HL-60 (cell line): ENCODE measurements at regions not wholly inside any gene's neighbourhood (a gene's known extent, or its start where the extent isn't known, plus 50 kb on each side); places are given as distances from the start of the nearest gene placed in this dataset.
"Not testable (repeated sequence)": the region's sequence is repeated elsewhere in the genome, so short reads cannot be mapped to it uniquely, and the experiment has no call there.

Source experiments
- DNase-seq, 2 experiments: peaks; one replicate each; pipeline ENCODE4 v3.0.0-alpha.2; 2010 to 2020; ENCODE audit warnings: low read depth in 1 of 2, low spot score in 1 of 2
- H3K27ac ChIP-seq: fragments of 250-450 bp; sonication (Bioruptor Pico); replicated peaks from 2 replicates; pipeline ENCODE4 v1.5.1; 2020; ENCODE audit warnings: mild to moderate bottlenecking, moderate library complexity
- H3K27me3 ChIP-seq: fragments of 250-450 bp; sonication (Bioruptor Pico); 2 replicates; pipeline ENCODE4 v1.5.1; 2021; ENCODE audit warnings: mild to moderate bottlenecking, moderate library complexity; ENCODE audit not compliant: insufficient read depth, poor library complexity, severe bottlenecking
- H3K4me3 ChIP-seq: replicated peaks from 2 replicates; pipeline ENCODE4 v1.5.1; 2011; ENCODE audit warnings: mild to moderate bottlenecking, control low read depth, low read length; ENCODE audit not compliant: insufficient read depth
- GABPA ChIP-seq: IDR thresholded peaks from 2 replicates; pipeline ENCODE4 v1.6.1; 2012; ENCODE audit warnings: low read depth
- POLR2AphosphoS5 ChIP-seq: IDR thresholded peaks from 2 replicates; pipeline ENCODE4 v1.6.1; 2012; ENCODE audit warnings: low read depth
- SPI1 ChIP-seq: IDR thresholded peaks from 2 replicates; pipeline ENCODE4 v1.6.1; 2012; ENCODE audit warnings: low read depth, mild to moderate bottlenecking, borderline replicate concordance
- TF ChIP-seq, protein P1 (sequence below): IDR thresholded peaks from 2 replicates; pipeline ENCODE4 v1.6.1; 2012; ENCODE audit warnings: low read depth; ENCODE audit not compliant: insufficient replicate concordance
- TF ChIP-seq, protein P2 (sequence below): IDR thresholded peaks from one replicate; pipeline ENCODE4 v1.5.1; 2011; ENCODE audit warnings: low read length, control low read depth, inconsistent platforms; ENCODE audit not compliant: insufficient read depth

DNA sequence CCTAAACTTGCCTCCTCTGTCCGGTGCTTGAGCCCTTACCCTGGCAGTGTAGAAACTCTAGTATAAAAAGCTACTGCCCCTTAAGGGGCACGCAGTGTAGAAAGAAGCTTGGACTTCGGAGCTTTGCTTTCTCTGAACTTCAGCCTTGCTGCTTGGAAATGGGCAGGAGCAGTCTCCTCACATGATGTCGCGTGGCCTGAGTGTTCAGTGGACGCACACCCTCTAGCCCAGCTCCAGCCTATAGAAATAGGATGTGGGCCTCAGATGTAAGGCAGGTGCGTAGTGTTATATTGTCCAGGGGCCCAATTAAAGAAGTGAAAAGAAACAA, 98.2 kb upstream of the PCBD1 start:
- Histone ChIP-seq H3K27ac (no peak overlapping the region), H3K4me3 (no peak overlapping the region), H3K27me3 (no peaks in the 10 kb centered on the region)
- TF ChIP-seq POLR2AphosphoS5 (no peak), SPI1 (no peak), GABPA (no peak)
- TF ChIP-seq, protein P1, sequence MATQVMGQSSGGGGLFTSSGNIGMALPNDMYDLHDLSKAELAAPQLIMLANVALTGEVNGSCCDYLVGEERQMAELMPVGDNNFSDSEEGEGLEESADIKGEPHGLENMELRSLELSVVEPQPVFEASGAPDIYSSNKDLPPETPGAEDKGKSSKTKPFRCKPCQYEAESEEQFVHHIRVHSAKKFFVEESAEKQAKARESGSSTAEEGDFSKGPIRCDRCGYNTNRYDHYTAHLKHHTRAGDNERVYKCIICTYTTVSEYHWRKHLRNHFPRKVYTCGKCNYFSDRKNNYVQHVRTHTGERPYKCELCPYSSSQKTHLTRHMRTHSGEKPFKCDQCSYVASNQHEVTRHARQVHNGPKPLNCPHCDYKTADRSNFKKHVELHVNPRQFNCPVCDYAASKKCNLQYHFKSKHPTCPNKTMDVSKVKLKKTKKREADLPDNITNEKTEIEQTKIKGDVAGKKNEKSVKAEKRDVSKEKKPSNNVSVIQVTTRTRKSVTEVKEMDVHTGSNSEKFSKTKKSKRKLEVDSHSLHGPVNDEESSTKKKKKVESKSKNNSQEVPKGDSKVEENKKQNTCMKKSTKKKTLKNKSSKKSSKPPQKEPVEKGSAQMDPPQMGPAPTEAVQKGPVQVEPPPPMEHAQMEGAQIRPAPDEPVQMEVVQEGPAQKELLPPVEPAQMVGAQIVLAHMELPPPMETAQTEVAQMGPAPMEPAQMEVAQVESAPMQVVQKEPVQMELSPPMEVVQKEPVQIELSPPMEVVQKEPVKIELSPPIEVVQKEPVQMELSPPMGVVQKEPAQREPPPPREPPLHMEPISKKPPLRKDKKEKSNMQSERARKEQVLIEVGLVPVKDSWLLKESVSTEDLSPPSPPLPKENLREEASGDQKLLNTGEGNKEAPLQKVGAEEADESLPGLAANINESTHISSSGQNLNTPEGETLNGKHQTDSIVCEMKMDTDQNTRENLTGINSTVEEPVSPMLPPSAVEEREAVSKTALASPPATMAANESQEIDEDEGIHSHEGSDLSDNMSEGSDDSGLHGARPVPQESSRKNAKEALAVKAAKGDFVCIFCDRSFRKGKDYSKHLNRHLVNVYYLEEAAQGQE, result no peak
- TF ChIP-seq, protein P2, sequence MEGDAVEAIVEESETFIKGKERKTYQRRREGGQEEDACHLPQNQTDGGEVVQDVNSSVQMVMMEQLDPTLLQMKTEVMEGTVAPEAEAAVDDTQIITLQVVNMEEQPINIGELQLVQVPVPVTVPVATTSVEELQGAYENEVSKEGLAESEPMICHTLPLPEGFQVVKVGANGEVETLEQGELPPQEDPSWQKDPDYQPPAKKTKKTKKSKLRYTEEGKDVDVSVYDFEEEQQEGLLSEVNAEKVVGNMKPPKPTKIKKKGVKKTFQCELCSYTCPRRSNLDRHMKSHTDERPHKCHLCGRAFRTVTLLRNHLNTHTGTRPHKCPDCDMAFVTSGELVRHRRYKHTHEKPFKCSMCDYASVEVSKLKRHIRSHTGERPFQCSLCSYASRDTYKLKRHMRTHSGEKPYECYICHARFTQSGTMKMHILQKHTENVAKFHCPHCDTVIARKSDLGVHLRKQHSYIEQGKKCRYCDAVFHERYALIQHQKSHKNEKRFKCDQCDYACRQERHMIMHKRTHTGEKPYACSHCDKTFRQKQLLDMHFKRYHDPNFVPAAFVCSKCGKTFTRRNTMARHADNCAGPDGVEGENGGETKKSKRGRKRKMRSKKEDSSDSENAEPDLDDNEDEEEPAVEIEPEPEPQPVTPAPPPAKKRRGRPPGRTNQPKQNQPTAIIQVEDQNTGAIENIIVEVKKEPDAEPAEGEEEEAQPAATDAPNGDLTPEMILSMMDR, result no peak
- no peak for DNase-seq

DNA sequence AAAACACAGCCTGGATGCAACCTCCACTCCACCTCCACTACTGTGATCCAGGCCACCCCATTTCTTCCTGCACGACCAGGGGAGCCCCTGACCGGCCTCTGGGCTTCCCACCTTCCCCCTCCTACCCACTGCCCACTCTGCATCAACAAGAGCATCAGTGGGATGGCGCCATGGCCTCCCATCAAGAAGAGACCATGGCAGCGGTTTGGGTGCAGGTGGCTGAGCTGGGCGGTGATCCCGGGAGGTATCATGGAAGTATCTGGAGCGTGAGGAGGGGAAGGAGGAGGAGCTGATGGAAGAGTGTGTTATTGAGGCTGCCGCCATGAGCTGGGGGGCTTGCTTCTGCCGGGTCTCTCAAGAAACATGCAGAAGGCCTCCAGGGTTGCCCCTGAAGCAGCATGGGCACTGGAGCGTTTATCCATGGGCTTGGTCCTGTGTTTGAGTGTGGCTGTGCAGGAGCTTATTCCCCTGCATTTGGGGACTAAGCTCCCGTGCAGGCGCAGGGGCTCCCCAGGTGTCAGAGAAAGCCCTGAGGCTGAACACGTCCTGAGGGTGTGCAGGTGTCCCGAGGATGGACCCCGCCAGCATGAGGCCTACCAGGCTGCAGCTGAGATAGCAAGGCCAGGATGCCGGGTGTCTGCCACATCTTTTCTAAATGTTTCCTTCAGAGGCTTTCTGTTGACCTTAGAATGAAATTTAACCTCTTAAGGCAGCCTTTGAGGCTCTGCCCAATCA, 99.2 kb upstream of the PCBD1 start:
- no peak for DNase-seq
- Histone ChIP-seq H3K4me3 (no peak overlapping the region), H3K27me3 (no peaks in the 10 kb centered on the region), H3K27ac (no peak overlapping the region)
- no peak for TF ChIP-seq SPI1
- TF ChIP-seq, protein P2, result no peak
- no peak for TF ChIP-seq POLR2AphosphoS5
- TF ChIP-seq GABPA, result no peak
- TF ChIP-seq, protein P1, result no peak

DNA sequence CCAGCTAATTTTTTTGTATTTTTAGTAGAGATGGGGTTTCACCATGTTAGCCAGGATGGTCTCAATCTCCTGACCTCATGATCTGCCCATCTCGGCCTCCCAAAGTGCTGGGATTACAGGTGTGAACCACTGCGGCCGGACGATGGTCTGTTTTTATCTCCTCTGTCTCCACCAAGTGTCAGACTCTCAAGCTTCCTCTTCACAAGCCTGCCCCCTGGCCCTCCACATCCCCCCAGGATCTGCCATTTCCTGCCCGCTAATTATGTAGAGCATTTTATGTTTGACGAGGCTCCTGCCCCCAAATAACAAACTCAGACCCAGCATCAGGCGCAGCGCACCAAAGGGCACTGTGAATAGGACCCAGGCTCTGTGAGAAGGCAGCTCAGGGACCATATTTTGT, 101.8 kb upstream of the PCBD1 start:
- DNase-seq, H3K27ac ChIP-seq, H3K27me3 ChIP-seq, H3K4me3 ChIP-seq: not testable (repeated sequence)

DNA sequence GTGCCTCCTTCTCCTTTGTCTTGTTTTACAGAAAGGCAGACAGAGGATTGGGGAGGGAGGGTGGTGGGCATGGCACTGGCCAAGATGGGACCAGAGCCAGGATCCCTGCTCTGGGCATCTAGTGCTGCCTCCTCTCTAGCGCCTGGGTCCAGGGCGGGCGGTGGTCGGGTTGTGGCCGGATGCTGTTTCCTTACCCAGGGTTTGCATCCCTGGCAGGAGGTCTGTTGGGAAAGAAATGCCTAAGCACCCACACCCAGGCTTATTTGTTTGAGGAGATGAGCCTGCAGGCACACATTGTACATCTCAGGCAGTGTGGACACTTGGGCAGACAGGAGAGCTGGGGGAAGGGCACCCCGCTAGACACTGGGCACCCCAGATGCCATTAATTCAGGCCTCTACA, 102.3 kb upstream of the PCBD1 start:
- Histone ChIP-seq H3K4me3 (no peak overlapping the region), H3K27me3 (no peaks in the 10 kb centered on the region), H3K27ac (no peak overlapping the region)
- DNase-seq, result no peak
- no peak for TF ChIP-seq POLR2AphosphoS5
- no peak for TF ChIP-seq SPI1
- TF ChIP-seq GABPA, result no peak
- TF ChIP-seq, protein P2, result no peak
- TF ChIP-seq, protein P1, result no peak
